Fibroblast of the conjunctiva (primary cell): ENCODE measurements at regions not wholly inside any gene's neighbourhood (a gene's known extent, or its start where the extent isn't known, plus 50 kb on each side); places are given as distances from the start of the nearest gene placed in this dataset.
A peak's percentile ranks its signal among the peaks of the same experiment; 100 is the strongest.

Experiments used
- DNase-seq: peaks from one replicate; pipeline ENCODE4 v3.0.0-alpha.2; 2010; ENCODE audit warnings: low read depth

DNA sequence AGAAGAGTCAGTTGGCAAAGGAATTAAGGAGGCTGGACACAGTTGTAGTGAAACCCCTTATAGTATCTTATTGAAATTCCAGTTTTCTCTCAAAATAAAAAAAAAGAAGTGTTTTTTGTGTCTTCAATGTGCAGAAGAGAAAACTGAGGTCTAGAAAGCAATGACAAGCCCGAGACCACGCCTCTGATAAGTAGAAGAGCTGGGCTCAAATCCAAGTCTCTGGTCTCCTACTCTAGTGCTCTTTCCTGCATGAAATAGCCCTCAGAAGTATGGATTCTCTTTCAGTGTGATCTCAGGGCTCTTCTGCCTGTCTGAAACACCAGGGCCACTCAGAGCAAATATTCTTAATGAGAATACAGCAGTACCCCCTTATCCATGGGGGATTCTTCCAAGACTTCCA lies 200.9 kb downstream of the KIF18A start:
- no peak for DNase-seq

- DNase-seq = peak; percentile 28
Observed at GRCh38 chr11:27904358-27905055, 203.4 kb downstream of the KIF18A start.

DNA sequence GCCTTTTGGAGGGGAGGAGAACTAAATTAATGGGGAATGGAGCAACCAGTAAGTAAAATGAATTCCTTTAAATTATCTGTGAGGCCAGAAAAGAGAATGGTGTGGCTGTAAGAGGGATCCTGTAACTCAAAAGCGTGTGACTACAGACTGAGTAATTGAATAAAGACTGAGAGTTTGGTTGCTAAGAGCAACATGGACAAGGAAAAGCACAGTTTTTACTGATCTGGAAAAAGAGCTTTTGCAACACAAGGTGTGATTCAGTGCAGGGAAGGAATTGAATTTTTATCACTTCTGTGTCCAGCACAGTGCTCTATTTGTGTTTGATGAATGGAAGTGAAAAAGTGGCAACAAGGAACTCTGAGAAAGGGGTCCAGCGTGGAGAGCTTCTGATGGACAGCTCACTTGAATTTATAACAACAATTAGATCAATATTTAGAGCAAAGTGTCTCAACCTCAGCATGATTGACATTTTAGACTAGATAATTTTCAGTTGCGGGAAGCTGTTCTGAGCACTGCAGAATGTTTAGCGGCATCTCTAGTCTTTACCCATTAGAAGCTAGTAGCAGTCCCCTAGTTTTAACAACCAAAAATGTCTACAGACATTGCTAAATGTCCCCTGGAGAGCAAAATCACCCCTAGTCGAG lies 202.8 kb upstream of the BDNF start:
- DNase-seq = peak; percentile 12

DNA sequence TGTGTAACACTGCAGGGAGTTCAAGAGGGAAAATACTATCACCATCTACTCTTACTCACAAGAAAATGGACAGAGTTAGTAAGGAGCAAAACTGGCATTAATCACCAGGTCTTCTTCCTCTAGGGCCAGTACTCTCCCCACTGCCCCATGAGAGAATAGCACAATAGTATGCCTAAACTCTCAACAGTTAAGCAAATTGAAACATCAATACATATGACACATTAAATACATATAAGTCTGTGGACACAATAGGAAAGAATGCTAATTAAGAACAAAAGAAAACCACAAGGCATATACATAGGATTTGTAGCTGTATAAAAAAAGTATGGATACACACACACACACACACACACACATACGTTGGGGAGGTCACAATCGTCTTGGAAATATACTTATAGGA lies 197.9 kb upstream of the BDNF start:
- DNase-seq = no peak

- DNase-seq = no peak
Observed at GRCh38 chr11:27896096-27896495, 195.8 kb upstream of the BDNF start.

DNA sequence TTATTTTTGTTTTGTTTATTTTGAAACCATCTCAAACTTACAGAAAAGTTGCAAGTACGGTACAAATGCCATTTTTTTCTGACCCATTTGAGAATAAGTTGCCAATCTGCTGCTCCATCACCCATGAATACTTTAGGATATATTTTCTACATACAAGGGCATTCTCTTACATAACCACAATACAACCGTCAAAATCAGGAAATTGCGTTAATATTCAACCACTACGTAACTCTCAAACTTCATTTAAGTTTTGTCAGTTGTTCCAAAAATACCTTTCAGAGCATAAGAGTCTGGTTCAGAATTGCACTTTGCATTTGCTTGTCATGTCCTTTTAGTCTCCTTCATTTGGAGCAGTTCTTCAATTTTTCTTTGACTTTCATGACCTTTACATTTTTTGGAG lies 194.3 kb upstream of the BDNF start:
- DNase-seq = no peak

GRCh38 chr11:27886857-27887256 lies 186.6 kb upstream of the BDNF start:
- DNase-seq = no peak

DNA sequence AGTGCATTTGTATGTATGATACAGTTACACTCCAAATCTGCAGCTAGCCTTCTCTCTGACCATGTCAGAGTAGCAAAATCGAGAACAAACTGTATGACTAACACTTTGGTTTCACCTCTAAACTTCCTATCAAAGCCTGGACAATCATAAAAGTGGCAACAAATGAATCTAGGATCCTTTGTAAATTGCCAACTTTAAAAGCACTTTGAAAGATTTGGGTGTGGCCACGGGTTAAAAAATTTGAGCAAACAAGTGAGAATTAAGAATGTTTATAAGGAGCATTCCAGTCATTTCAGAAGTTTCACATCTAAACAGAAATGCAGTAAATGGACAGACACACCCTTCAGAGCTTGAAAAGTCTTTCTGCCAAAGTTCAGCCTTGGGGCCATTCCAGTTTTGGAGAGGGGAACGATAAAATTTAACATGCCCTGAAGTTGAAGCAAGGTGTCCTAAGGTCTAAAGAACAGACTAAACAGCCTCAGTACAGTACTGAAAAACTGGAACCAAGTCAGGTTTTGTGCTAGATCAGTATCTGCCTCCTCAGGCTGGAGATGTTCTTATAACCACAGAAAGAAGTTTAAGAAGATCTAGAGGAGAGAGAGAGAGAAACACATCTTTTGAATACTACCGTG lies 181.9 kb upstream of the BDNF start:
- no peak for DNase-seq

DNA sequence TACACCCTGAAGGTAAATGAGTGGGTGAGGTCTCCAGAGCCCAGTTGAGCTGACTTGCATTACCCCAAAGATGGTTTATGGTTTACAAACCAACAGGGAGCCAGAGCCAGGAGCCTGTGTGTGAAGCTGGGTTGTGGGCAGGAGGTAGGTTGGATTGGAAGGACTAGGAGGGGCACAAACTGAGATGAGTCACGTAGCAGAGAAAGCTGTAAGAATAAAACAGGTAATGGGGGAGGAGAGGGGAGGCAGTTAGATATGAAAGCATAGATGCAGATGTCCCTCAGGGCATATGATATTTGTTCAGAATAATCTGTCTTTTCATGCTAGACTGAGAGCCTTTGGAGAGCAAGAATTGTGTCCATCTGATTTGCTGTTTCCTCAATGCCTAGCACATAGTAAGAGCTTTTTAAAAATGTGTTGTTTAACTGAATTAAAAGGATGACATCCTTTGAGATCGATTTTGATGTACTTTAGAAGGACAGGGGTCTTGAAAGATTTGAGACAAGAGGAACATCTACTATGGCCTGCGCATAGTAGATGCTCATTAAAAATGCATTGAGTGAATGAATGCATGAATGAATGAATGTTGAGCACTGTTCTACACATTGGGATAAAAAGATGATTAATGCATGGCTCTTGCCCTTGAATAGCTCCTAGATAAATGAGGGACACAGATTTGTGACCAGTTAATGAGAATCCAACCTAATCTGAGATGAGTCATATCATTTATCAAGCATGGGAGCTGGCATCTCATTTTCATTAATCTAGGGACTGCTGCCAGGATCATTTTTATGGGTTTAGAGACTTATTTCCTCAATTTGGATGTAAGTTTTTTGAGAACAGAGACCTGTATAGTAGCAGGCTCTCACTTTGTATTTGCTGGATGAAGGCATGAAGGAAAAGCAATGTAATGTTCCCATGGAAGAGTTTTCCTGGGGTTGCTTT lies 175.8 kb upstream of the BDNF start:
- DNase-seq = no peak

DNA sequence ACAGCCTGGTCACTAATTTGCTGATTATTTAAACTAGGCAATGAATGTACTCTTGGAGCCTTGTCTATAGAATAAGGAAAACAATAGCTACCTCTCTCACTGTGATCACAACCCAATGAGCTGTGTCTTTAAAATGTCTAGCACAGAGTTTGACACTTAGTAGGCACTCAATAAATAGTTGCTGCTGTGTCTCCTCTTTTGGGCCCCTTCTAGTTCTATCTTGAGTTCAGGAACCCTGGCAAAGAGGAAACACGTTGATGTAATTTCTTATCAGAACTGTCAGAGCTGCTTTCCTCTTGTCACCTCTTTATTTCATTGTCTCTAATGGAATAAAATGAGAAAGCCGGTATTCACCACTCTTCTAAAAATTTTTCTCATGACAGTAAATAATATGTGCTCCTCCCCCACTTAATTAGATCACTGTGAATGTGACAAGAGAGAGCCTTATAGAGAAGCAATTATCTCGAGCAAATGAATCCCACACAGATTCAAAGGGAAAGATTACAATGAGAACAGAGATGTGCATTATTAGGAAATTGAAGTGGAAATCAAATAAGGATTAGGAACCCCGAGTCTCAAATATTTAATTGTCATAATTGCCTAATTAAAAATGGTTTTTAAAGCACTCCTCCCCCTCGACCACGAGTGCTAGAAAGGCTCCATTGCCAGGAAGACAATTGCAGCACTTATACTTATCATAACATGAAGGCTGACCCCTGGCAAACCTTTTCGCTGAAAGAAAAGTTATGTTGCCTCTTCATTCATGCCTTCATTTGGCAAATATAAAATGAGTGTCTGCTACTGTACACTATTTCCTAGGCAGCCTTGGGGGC lies 175.0 kb upstream of the BDNF start:
- no peak for DNase-seq

DNA sequence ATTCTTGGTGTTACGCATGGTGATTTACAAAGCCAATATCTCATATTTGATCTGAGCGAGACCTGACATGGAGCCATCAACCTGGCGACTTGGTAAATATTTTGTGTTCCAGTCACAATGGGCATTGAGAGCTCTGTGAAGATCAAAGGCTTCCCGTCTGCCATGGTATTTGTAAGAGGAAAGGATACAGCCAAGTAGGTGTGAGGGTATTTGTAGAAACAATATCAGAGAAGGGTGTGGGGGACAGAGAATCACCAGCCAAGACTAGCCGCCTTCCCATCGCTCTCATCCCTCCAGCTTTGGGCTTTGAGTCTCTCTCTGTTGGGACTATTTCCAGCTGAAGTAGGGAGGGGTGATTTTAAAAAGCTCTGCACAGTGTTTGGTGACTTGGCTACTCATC lies 173.4 kb upstream of the BDNF start:
- no peak for DNase-seq

DNA sequence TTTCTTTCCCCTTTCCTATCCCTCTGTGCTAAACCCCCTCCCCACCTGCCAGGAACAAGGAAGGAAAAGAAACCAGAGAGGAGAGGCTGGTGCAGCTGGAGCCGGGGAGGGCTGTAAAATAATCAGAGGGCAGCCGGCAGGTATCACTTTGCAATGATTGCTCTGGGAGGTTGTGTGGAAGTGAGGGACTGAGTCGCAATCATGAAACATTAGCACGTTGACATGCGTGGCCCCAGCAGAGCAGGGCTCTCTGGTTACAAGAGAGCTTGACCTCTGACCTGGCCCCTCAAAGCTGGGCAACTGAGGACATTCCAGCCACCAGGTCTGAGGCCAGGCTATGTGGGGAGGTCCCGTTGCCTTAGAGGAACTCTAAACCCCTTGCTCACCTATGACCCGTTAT lies 170.8 kb upstream of the BDNF start:
- no peak for DNase-seq

DNA sequence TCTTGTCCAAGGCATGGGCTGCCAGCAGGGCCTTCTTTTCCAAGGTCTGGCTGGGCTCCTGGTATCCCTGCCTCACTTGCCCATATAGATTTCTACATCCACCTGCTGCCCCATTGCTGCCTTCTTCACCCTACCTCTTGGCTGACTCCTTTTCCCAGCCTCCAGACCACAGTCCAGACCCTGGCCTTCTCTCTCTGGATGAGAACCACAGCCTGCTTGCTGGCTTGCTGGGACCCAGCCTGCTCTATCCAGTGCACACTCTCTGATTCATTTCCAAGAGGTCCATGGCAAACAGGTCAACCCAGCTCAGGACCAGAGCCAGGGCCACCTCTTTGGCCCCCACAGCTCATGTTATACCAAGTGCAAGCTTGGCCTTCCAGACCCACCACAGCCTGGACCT lies 169.4 kb upstream of the BDNF start:
- DNase-seq = no peak

DNA sequence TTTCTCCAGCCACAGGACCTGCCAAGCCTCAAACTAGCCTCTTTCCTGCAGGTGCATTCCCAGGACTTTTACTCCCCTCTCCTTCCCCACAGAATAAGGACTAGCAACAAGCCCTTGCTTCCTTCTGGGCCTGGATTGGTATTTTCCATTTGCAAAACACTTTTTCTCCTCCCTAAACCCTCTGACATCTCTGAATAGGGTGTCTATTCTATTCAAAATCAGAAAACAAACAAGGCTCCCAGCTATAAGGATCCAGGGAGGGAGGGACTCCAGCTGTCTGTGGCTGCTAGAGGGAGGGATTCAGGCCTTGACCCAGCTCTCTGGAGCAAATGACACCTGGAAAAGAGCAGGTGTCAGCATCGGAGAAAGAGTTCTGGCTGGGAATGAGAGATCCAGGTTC lies 168.5 kb upstream of the BDNF start:
- no peak for DNase-seq

GRCh38 chr11:27868226-27868625 lies 168.0 kb upstream of the BDNF start:
- no peak for DNase-seq

- DNase-seq = no peak
Observed at GRCh38 chr11:27865105-27865504, 164.8 kb upstream of the BDNF start.

- no peak for DNase-seq
Observed at GRCh38 chr11:27864611-27865010, 164.4 kb upstream of the BDNF start.

GRCh38 chr11:27864091-27864491 lies 163.8 kb upstream of the BDNF start:
- DNase-seq = no peak

DNA sequence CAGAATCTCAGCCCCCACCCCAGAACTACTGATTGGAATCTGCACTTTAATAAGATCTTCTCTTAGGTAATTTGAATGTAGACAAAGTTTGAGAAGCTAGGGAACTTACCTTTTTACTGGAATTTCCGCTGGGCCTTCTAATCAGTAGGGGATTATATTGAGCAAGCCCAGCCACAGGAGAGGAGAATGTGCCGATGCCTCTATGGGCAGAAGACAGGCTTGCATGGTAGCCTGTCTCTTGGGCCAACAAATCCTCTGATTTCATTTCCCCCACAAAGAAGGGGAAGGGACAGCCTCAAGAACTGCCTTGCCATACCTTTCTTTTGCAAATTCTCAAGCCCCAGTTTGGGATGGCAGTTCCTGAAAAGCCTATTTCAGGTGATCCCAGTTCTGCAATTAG lies 163.4 kb upstream of the BDNF start:
- DNase-seq = no peak

DNA sequence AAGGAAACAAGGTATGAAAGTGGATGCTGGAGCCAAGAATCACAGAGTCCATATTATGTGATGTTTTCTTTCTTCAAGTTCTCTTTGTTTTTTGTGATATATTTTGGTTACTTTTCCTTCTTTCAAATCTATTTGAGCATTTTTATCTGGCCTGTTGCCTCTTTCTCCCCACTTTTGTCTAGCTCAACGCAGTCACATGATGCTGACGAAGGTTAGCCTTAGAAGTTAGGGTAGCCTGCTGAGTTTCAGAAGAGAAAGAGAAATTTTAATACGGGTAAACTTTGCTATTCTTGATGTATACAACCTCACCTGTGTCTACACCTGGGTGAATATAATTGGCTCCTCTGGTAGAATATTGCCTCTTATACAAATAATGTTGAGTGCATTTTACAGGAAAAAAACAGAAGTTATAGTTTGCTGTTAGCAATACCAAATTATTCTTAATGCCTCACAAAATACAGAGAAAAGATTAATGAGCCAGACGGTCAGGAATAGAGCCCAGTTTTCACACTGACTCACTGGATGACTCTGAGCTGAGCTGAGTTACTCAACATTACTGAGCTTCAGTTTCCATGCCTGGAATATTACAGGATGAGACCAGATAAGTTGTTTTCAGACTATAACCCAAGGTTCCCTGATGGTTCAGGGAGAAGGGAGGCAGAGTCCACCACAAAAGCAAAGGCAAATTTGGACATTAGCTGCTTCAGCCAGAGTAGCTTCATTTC lies 161.6 kb upstream of the BDNF start:
- DNase-seq = peak; percentile 48

DNA sequence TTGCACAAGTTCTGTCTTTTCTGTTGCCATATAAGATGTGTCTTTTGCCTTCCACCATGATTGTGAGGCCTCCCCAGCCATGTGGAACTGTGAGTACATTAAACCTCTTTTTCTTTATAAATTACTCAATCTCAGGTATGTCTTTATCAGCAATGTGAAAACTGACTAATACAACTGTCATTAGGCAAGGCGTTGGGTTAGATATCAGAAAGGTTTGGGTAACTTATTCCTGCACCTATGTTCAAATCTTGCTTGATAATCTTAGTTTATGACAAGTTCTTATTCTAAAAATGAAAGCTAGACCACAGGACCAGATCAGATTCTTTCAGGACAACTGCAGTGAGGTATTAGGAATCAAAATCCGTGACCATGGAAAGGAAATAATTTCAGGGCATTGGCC lies 160.6 kb upstream of the BDNF start:
- no peak for DNase-seq
